ENCODE measurements at regions not wholly inside any gene's neighbourhood (a gene's known extent, or its start where the extent isn't known, plus 50 kb on each side); places are given as distances from the start of the nearest gene placed in this dataset.

GRCh38 chr2:187710791-187711521 is 156.7 kb upstream of the TFPI start:
- Histone ChIP-seq H3K4me3 (no peak overlapping the region), H3K9ac (ENCODE audit: insufficient read depth in 1 of 2, low read length in 2 of 2) (no peak overlapping the region), H3K9me3 (ENCODE audit: control insufficient read depth in 4 of 4, insufficient read depth in 3 of 4, low read length in 3 of 4) (no peaks in the 10 kb centered on the region), H3K27ac (ENCODE audit: low read depth in 1 of 2, low read length in 1 of 2) (no peak overlapping the region), H3K36me3 (ENCODE audit: control insufficient read depth in 4 of 4, insufficient read depth in 4 of 4, low read length in 4 of 4) (no peaks in the 10 kb centered on the region), H3K27me3 (ENCODE audit: control insufficient read depth in 3 of 3, insufficient read depth in 3 of 3, low read length in 2 of 3) (no peaks in the 10 kb centered on the region), H3K4me1 (ENCODE audit: control insufficient read depth in 5 of 5, insufficient read depth in 5 of 5, low read length in 5 of 5) (peaks cover 0 to 22% (median 0%) of the 10 kb centered on the region in 5 donors)
- ATAC-seq (ENCODE audit: insufficient read depth, low FRiP score) (no peak), DNase-seq (peak; percentile 45 to 77 (median 75))
- no peak for TF ChIP-seq CTCF (IDR thresholded peaks at IDR 0.05; ENCODE audit: control extremely low read depth, extremely low read depth)

DNA sequence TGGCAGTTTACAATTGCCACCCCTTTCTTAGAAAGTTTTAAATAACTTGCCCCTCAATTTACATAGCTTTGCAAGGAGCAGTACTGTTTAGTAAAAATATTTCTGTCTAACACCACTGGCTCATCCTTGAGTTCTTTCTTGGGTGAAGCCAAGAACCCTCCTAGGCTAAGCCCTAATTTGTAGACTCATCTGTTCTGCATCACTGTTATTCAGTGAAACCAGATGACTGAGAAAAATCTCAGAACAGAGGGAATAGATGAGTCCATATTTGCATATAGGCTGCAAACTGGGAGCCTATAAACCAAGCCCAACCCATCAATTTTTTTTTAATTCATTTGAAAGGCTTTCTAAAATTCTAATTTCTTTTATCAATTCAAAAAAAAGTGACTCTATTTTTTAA is 161.4 kb upstream of the TFPI start:
- Histone ChIP-seq H3K9me3 (ENCODE audit: control insufficient read depth in 4 of 4, insufficient read depth in 3 of 4, low read length in 3 of 4) (peaks cover 0 to 2% (median 0%) of the 10 kb centered on the region in 4 donors), H3K4me3 (no peak overlapping the region), H3K27ac (ENCODE audit: low read depth in 1 of 2, low read length in 1 of 2) (no peak overlapping the region), H3K9ac (ENCODE audit: insufficient read depth in 1 of 2, low read length in 2 of 2) (no peak overlapping the region), H3K27me3 (ENCODE audit: control insufficient read depth in 3 of 3, insufficient read depth in 3 of 3, low read length in 2 of 3) (no peaks in the 10 kb centered on the region), H3K36me3 (ENCODE audit: control insufficient read depth in 4 of 4, insufficient read depth in 4 of 4, low read length in 4 of 4) (no peaks in the 10 kb centered on the region), H3K4me1 (ENCODE audit: control insufficient read depth in 5 of 5, insufficient read depth in 5 of 5, low read length in 5 of 5) (peaks cover 0 to 12% (median 0%) of the 10 kb centered on the region in 5 donors)
- no peak for TF ChIP-seq CTCF (IDR thresholded peaks at IDR 0.05; ENCODE audit: control extremely low read depth, extremely low read depth)
- DNase-seq (no peak), ATAC-seq (ENCODE audit: insufficient read depth, low FRiP score) (no peak)

DNA sequence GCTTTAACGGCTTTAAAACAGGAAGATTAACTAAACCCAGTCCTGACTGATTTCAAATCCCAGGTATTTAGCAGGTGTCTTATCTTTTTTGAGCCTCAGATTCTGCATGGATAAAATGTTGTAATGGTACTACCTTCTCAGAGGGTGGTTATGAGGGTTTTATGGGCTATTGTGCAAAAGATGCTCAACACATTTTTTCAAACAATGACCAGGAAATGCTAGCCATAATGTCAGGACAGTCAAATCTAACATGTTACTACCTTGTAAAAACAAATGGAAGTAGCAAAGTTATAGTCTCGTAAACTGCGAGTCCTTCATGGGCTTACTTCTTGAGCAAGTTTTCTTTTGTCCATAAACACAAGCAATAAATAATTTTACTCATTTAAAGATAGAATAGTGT is 162.1 kb upstream of the TFPI start:
- ATAC-seq (ENCODE audit: insufficient read depth, low FRiP score) (no peak), DNase-seq (no peak)
- Histone ChIP-seq H3K9ac (ENCODE audit: insufficient read depth in 1 of 2, low read length in 2 of 2) (no peak overlapping the region), H3K27ac (ENCODE audit: low read depth in 1 of 2, low read length in 1 of 2) (no peak overlapping the region), H3K4me3 (no peak overlapping the region), H3K36me3 (ENCODE audit: control insufficient read depth in 4 of 4, insufficient read depth in 4 of 4, low read length in 4 of 4) (no peaks in the 10 kb centered on the region), H3K4me1 (ENCODE audit: control insufficient read depth in 5 of 5, insufficient read depth in 5 of 5, low read length in 5 of 5) (peaks cover 0 to 5% (median 0%) of the 10 kb centered on the region in 5 donors), H3K9me3 (ENCODE audit: control insufficient read depth in 4 of 4, insufficient read depth in 3 of 4, low read length in 3 of 4) (peaks cover 0 to 7% (median 0%) of the 10 kb centered on the region in 4 donors), H3K27me3 (ENCODE audit: control insufficient read depth in 3 of 3, insufficient read depth in 3 of 3, low read length in 2 of 3) (no peaks in the 10 kb centered on the region)
- TF ChIP-seq CTCF (IDR thresholded peaks at IDR 0.05; ENCODE audit: control extremely low read depth, extremely low read depth), result no peak
- 90 to 91% methylated on average over 3 of the region's 3 CpGs for WGBS, 2 donors

- no peak for TF ChIP-seq CTCF (IDR thresholded peaks at IDR 0.05; ENCODE audit: control extremely low read depth, extremely low read depth)
- H3K9me3 ChIP-seq (ENCODE audit: control insufficient read depth in 4 of 4, insufficient read depth in 3 of 4, low read length in 3 of 4), result peaks cover 0 to 7% (median 0%) of the 10 kb centered on the region in 4 donors
- WGBS, 2 donors, result 74 to 75% methylated on average over 1 of the region's 1 CpG
These were observed 163.9 kb upstream of the TFPI start for GRCh38 chr2:187718092-187718491.

More at GRCh38 chr2:187718092-187718491, 163.9 kb upstream of the TFPI start:
- no peak overlapping the region for H3K27ac ChIP-seq (ENCODE audit: low read depth in 1 of 2, low read length in 1 of 2)
- H3K4me3 ChIP-seq, result no peak overlapping the region
- DNase-seq (no peak), ATAC-seq (ENCODE audit: insufficient read depth, low FRiP score) (no peak)
- no peaks in the 10 kb centered on the region for H3K36me3 ChIP-seq (ENCODE audit: control insufficient read depth in 4 of 4, insufficient read depth in 4 of 4, low read length in 4 of 4)
- no peaks in the 10 kb centered on the region for H3K27me3 ChIP-seq (ENCODE audit: control insufficient read depth in 3 of 3, insufficient read depth in 3 of 3, low read length in 2 of 3)
- H3K9ac ChIP-seq (ENCODE audit: insufficient read depth in 1 of 2, low read length in 2 of 2), result no peak overlapping the region
- no peaks in the 10 kb centered on the region for H3K4me1 ChIP-seq (ENCODE audit: control insufficient read depth in 5 of 5, insufficient read depth in 5 of 5, low read length in 5 of 5)

Data from lung (tissue), 11 donors.